Lower lobe of right lung (tissue), 2 donors: ENCODE measurements at regions not wholly inside any gene's neighbourhood (a gene's known extent, or its start where the extent isn't known, plus 50 kb on each side); places are given as distances from the start of the nearest gene placed in this dataset.
"Not testable (repeated sequence)": the region's sequence is repeated elsewhere in the genome, so short reads cannot be mapped to it uniquely, and the experiment has no call there.

ENCODE experiments used
- ATAC-seq, 2 donors: fragments of 200-7000 bp; cut with Tn5 transposase; one replicate each; pipeline ENCODE4 v1.9.1; 2020 to 2022; ENCODE audit warnings: mild to moderate bottlenecking in 2 of 2, moderate library complexity in 2 of 2
- DNase-seq: peaks from one replicate; pipeline ENCODE4 v3.0.0-alpha.2; 2020
- H3K27ac ChIP-seq: fragments of 200-600 bp; one replicate; pipeline ENCODE4 v1.8.0; 2022
- H3K27me3 ChIP-seq: fragments of 200-600 bp; one replicate; pipeline ENCODE4 v1.8.0; 2022; ENCODE audit warnings: low read depth
- H3K36me3 ChIP-seq: fragments of 200-600 bp; one replicate; pipeline ENCODE4 v1.8.0; 2022; ENCODE audit warnings: mild to moderate bottlenecking
- H3K4me1 ChIP-seq: fragments of 200-600 bp; one replicate; pipeline ENCODE4 v1.8.0; 2022
- H3K4me3 ChIP-seq: fragments of 200-600 bp; one replicate; pipeline ENCODE4 v1.8.0; 2022; ENCODE audit warnings: mild to moderate bottlenecking
- H3K9me3 ChIP-seq: fragments of 200-600 bp; one replicate; pipeline ENCODE4 v1.8.0; 2022
- intact Hi-C: fragments of 100-400 bp; cut with DNase I; formaldehyde crosslinking; loops from one replicate; pipeline ENCODE4 v1.11.0; 2022
- TF ChIP-seq, protein P1 (sequence below): fragments of 200-600 bp; IDR thresholded peaks from one replicate; pipeline ENCODE4 v1.8.0; 2022; ENCODE audit warnings: antibody characterized with exemption, mild to moderate bottlenecking
- donor health status: DM: no; HTN: yes; CAD: no; lungs with severe emphysema.

GRCh38 chr15:26011916-26012315 lies 148.8 kb upstream of the ATP10A start:
- no peaks in the 10 kb centered on the region for H3K9me3 ChIP-seq
- H3K4me3 ChIP-seq = no peak overlapping the region
- intact Hi-C loops = no loop called here
- H3K27ac ChIP-seq = no peak overlapping the region
- peaks cover 4% of the 10 kb centered on the region for H3K27me3 ChIP-seq
- TF ChIP-seq, protein P1, sequence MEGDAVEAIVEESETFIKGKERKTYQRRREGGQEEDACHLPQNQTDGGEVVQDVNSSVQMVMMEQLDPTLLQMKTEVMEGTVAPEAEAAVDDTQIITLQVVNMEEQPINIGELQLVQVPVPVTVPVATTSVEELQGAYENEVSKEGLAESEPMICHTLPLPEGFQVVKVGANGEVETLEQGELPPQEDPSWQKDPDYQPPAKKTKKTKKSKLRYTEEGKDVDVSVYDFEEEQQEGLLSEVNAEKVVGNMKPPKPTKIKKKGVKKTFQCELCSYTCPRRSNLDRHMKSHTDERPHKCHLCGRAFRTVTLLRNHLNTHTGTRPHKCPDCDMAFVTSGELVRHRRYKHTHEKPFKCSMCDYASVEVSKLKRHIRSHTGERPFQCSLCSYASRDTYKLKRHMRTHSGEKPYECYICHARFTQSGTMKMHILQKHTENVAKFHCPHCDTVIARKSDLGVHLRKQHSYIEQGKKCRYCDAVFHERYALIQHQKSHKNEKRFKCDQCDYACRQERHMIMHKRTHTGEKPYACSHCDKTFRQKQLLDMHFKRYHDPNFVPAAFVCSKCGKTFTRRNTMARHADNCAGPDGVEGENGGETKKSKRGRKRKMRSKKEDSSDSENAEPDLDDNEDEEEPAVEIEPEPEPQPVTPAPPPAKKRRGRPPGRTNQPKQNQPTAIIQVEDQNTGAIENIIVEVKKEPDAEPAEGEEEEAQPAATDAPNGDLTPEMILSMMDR = no peak
- ATAC-seq (no peak), DNase-seq (no peak)
- no peaks in the 10 kb centered on the region for H3K36me3 ChIP-seq
- no peaks in the 10 kb centered on the region for H3K4me1 ChIP-seq

- H3K9me3 ChIP-seq = no peaks in the 10 kb centered on the region
- no peak overlapping the region for H3K27ac ChIP-seq
- no peak overlapping the region for H3K4me3 ChIP-seq
- no peak for ATAC-seq
- H3K36me3 ChIP-seq = no peaks in the 10 kb centered on the region
- no peak for DNase-seq
- TF ChIP-seq, protein P1 = no peak
- no peaks in the 10 kb centered on the region for H3K27me3 ChIP-seq
- no peaks in the 10 kb centered on the region for H3K4me1 ChIP-seq
- intact Hi-C loops = no loop called here
Measured at GRCh38 chr15:26007151-26007550, 144.0 kb upstream of the ATP10A start.

DNA sequence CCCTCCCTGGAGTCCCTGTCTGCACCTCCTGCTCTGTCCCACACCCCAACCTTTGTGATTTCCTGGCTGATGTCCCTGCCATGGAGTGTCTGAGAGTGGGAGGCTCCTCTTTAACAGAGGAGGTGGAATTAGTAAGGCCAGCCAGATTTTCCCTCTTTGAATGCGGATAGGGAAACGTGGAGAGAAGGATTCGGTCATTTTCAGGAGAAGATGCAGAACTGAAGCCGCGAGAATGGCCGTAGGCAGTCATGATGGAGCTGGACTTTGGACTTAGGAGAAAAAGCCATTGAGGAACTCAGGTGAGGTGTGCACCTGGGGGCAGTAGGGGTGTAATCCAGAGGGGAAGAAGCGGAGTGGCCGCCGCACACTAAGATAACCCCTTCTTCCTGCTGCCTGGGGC lies 138.1 kb upstream of the ATP10A start:
- ATAC-seq = no peak

DNA sequence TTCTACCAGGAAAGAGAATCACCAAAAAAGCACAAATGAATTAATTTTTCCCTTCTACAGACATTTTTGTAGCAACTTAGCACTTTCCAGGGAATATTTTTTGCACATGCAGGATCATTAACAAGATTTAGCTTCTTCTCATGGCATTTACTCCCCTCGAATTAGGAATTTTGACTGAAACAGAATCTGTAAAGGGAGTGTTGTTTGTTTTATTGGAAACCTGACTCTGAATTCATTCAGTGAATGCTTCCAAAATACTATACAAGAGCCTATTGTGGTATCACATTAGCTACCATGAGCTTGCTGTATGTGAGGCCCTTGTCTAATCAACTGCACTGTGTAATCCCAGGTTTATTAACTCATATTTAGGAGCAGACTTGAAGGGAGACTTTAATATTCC lies 130.4 kb upstream of the ATP10A start:
- H3K9me3 ChIP-seq = no peaks in the 10 kb centered on the region
- intact Hi-C loops = no loop called here
- DNase-seq = no peak
- TF ChIP-seq, protein P1 = no peak
- H3K27ac ChIP-seq = no peak overlapping the region
- no peak for ATAC-seq
- H3K27me3 ChIP-seq = no peaks in the 10 kb centered on the region
- H3K4me1 ChIP-seq = no peaks in the 10 kb centered on the region
- H3K4me3 ChIP-seq = no peak overlapping the region
- no peaks in the 10 kb centered on the region for H3K36me3 ChIP-seq

More for the DNA sequence above, 138.1 kb upstream of the ATP10A start:
- Histone ChIP-seq H3K27me3 (no peaks in the 10 kb centered on the region), H3K4me1 (no peaks in the 10 kb centered on the region), H3K36me3 (no peaks in the 10 kb centered on the region), H3K4me3 (no peak overlapping the region), H3K27ac (no peak overlapping the region), H3K9me3 (no peaks in the 10 kb centered on the region)
- intact Hi-C loops = no loop called here
- no peak for DNase-seq
- TF ChIP-seq, protein P1 = no peak

DNA sequence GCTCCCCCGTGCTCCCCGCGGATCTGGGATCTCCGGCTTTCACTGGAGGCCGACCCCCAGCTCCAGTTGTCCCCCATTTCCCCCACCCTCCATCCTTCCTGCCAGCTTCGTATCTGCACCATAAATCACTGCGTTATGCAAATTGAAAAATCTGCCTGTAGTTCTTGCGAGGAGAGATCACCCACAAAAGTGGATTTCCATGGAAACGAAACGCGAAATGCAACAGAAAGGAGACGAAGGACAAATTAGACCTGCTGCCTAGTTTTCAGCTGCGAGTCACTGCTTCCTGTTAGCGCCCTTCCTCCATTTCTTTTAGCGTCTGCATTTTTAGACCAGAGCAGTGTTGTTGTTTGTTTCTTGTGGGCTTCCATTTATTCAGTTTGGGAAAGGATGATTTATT lies 127.1 kb upstream of the ATP10A start:
- intact Hi-C loops = no loop called here
- no peak for DNase-seq
- Histone ChIP-seq H3K27ac (no peak overlapping the region), H3K4me1 (no peaks in the 10 kb centered on the region), H3K36me3 (no peaks in the 10 kb centered on the region), H3K9me3 (no peaks in the 10 kb centered on the region), H3K4me3 (no peak overlapping the region), H3K27me3 (no peaks in the 10 kb centered on the region)
- ATAC-seq = no peak
- TF ChIP-seq, protein P1 = no peak

- no peak overlapping the region for H3K27ac ChIP-seq
- H3K4me3 ChIP-seq = no peak overlapping the region
- TF ChIP-seq, protein P1 = no peak
Measured at GRCh38 chr15:25989327-25989726, 126.2 kb upstream of the ATP10A start.

DNA sequence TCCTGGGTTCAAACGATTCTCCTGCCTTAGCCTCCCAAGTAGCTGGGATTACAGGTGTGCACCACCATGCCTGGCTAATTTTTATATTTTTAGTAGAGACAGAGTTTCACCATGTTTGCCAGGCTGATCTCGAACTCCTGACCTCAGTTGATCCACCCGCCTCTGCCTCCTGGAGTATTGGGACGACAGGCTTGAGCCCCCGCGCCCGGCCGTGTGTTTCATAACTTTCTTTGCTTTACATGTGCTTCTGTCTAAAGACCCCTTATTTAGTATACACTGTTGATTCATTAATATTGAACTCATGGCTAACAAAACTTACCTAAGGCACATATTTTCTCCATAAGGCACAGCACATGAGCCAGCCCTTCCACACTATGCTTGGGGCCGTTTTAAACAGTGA lies 125.6 kb upstream of the ATP10A start:
- H3K27ac ChIP-seq, DNase-seq: not testable (repeated sequence)

More at GRCh38 chr15:25989327-25989726, 126.2 kb upstream of the ATP10A start:
- Histone ChIP-seq H3K9me3 (no peaks in the 10 kb centered on the region), H3K4me1 (no peaks in the 10 kb centered on the region), H3K27me3 (no peaks in the 10 kb centered on the region), H3K36me3 (no peaks in the 10 kb centered on the region)
- no peak for DNase-seq
- intact Hi-C loops = no loop called here
- ATAC-seq = no peak

More for the DNA sequence above, 125.6 kb upstream of the ATP10A start:
- H3K4me1 ChIP-seq, H3K4me3 ChIP-seq, H3K27me3 ChIP-seq, H3K9me3 ChIP-seq, ATAC-seq, H3K36me3 ChIP-seq, intact Hi-C loops: not testable (repeated sequence)
